ENCODE measurements at regions not wholly inside any gene's neighbourhood (a gene's known extent, or its start where the extent isn't known, plus 50 kb on each side); places are given as distances from the start of the nearest gene placed in this dataset.

DNA sequence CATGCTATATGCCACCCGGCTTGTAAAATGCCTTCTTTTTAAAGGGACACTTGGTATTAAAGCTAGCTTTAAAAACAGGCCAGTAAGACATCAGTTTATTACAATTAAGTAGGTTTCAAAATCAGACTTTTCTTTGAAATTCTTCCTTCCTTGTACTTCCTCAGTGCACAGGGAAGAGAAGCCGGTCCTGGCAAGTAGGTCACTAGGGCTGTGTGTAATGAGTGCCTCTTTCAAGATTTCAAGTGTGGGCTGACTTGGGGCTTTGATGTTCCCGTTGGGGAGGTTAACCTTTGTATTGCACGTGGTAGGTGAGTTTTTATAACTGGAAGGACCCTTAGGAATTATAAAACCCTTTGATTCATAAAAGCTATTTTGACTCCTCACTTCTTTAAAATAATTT lies 566.4 kb upstream of the ID2 start:
- TF ChIP-seq CTCF (IDR thresholded peaks at IDR 0.05): no peak
- Mint-ChIP-seq H3K36me3 (ENCODE audit: unreplicated experiment) (no peaks in the 10 kb centered on the region), H3K9me3 (ENCODE audit: unreplicated experiment) (no peaks in the 10 kb centered on the region), H3K27me3 (ENCODE audit: unreplicated experiment) (peaks cover 7% of the 10 kb centered on the region), H3K27ac (ENCODE audit: unreplicated experiment) (no peak overlapping the region), H3K4me3 (ENCODE audit: unreplicated experiment) (no peak overlapping the region), H3K4me1 (ENCODE audit: unreplicated experiment) (peaks cover 6% of the 10 kb centered on the region)
- no peak for DNase-seq (ENCODE audit: extremely low spot score, unreplicated experiment)

GRCh38 chr2:8115966-8116365 lies 565.9 kb upstream of the ID2 start:
- Mint-ChIP-seq H3K27me3 (ENCODE audit: unreplicated experiment) (peaks cover 7% of the 10 kb centered on the region), H3K36me3 (ENCODE audit: unreplicated experiment) (no peaks in the 10 kb centered on the region), H3K4me1 (ENCODE audit: unreplicated experiment) (peaks cover 8% of the 10 kb centered on the region), H3K27ac (ENCODE audit: unreplicated experiment) (no peak overlapping the region), H3K4me3 (ENCODE audit: unreplicated experiment) (no peak overlapping the region), H3K9me3 (ENCODE audit: unreplicated experiment) (no peaks in the 10 kb centered on the region)
- no peak for DNase-seq (ENCODE audit: extremely low spot score, unreplicated experiment)
- TF ChIP-seq CTCF (IDR thresholded peaks at IDR 0.05): no peak

DNA sequence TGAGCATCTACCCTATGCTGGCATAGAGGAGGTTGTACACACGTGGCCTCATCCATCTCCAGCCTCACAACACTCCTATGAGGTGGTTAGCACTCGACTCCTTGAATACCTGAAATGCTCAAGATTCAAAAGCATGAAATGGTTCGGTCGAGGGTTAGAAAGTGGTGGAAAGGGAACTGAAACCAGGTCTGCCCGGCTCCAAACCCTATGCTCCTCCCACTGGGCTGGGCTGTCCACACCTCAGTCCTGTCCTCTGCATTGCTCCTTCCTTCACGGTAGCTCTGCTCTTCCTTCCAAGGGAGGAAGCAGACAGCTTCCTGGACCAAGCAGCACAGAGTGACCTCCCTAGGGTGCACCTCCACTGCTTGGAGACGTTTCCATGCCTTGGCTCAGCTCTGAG lies 565.2 kb upstream of the ID2 start:
- peaks cover 7% of the 10 kb centered on the region for H3K27me3 Mint-ChIP-seq (ENCODE audit: unreplicated experiment)
- DNase-seq (ENCODE audit: extremely low spot score, unreplicated experiment): no peak
- H3K9me3 Mint-ChIP-seq (ENCODE audit: unreplicated experiment): no peaks in the 10 kb centered on the region
- no peak overlapping the region for H3K4me3 Mint-ChIP-seq (ENCODE audit: unreplicated experiment)
- H3K36me3 Mint-ChIP-seq (ENCODE audit: unreplicated experiment): no peaks in the 10 kb centered on the region
- peaks cover 8% of the 10 kb centered on the region for H3K4me1 Mint-ChIP-seq (ENCODE audit: unreplicated experiment)
- TF ChIP-seq CTCF (IDR thresholded peaks at IDR 0.05): no peak
- no peak overlapping the region for H3K27ac Mint-ChIP-seq (ENCODE audit: unreplicated experiment)

GRCh38 chr2:8118940-8119781 lies 562.7 kb upstream of the ID2 start:
- H3K27me3 Mint-ChIP-seq (ENCODE audit: unreplicated experiment): peaks cover 2% of the 10 kb centered on the region
- no peaks in the 10 kb centered on the region for H3K36me3 Mint-ChIP-seq (ENCODE audit: unreplicated experiment)
- DNase-seq (ENCODE audit: extremely low spot score, unreplicated experiment): no peak
- H3K27ac Mint-ChIP-seq (ENCODE audit: unreplicated experiment): no peak overlapping the region
- no peaks in the 10 kb centered on the region for H3K9me3 Mint-ChIP-seq (ENCODE audit: unreplicated experiment)
- peaks cover 8% of the 10 kb centered on the region for H3K4me1 Mint-ChIP-seq (ENCODE audit: unreplicated experiment)
- H3K4me3 Mint-ChIP-seq (ENCODE audit: unreplicated experiment): no peak overlapping the region
- TF ChIP-seq CTCF (IDR thresholded peaks at IDR 0.05): no peak

- TF ChIP-seq CTCF (IDR thresholded peaks at IDR 0.05): no peak
- no peak for DNase-seq (ENCODE audit: extremely low spot score, unreplicated experiment)
- no peak overlapping the region for H3K4me3 Mint-ChIP-seq (ENCODE audit: unreplicated experiment)
- peaks cover 8% of the 10 kb centered on the region for H3K4me1 Mint-ChIP-seq (ENCODE audit: unreplicated experiment)
- peaks cover 2% of the 10 kb centered on the region for H3K27me3 Mint-ChIP-seq (ENCODE audit: unreplicated experiment)
- no peaks in the 10 kb centered on the region for H3K36me3 Mint-ChIP-seq (ENCODE audit: unreplicated experiment)
- no peaks in the 10 kb centered on the region for H3K9me3 Mint-ChIP-seq (ENCODE audit: unreplicated experiment)
- H3K27ac Mint-ChIP-seq (ENCODE audit: unreplicated experiment): no peak overlapping the region
These were observed 561.9 kb upstream of the ID2 start for GRCh38 chr2:8119782-8120505.
